NCI-H446 (cell line): ENCODE measurements at regions not wholly inside any gene's neighbourhood (a gene's known extent, or its start where the extent isn't known, plus 50 kb on each side); places are given as distances from the start of the nearest gene placed in this dataset.
"Not testable (repeated sequence)": the region's sequence is repeated elsewhere in the genome, so short reads cannot be mapped to it uniquely, and the experiment has no call there.

ENCODE experiments used
- DNase-seq, 2 experiments: peaks; one replicate each; lab custom pipeline; 2025; lab: John Stamatoyannopoulos, UW

GRCh38 chr6:155529814-155530213, 74.2 kb upstream of the NOX3 start:
- not testable (repeated sequence) for DNase-seq

GRCh38 chr6:155528982-155529453, 73.4 kb upstream of the NOX3 start:
- DNase-seq = no peak

GRCh38 chr6:155528335-155528734, 72.7 kb upstream of the NOX3 start:
- DNase-seq = no peak

GRCh38 chr6:155527443-155527842, 71.8 kb upstream of the NOX3 start:
- no peak for DNase-seq

- no peak for DNase-seq
Measured at GRCh38 chr6:155523821-155524651, 68.4 kb upstream of the NOX3 start.

- no peak for DNase-seq
Measured at GRCh38 chr6:155521719-155522118, 66.1 kb upstream of the NOX3 start.

- DNase-seq = no peak
Measured at GRCh38 chr6:155520078-155520477, 64.4 kb upstream of the NOX3 start.

GRCh38 chr6:155519176-155519738, 63.6 kb upstream of the NOX3 start:
- DNase-seq = no peak

- DNase-seq = no peak
Measured at GRCh38 chr6:155517294-155517693, 61.7 kb upstream of the NOX3 start.

GRCh38 chr6:155510879-155511278, 55.2 kb upstream of the NOX3 start:
- no peak for DNase-seq

GRCh38 chr6:155509743-155510475, 54.3 kb upstream of the NOX3 start:
- DNase-seq = peak in 1 of 2 experiments; percentile 4

- DNase-seq = no peak
Measured at GRCh38 chr6:155505608-155505989, 50.0 kb upstream of the NOX3 start.
